ENCODE measurements at regions not wholly inside any gene's neighbourhood (a gene's known extent, or its start where the extent isn't known, plus 50 kb on each side); places are given as distances from the start of the nearest gene placed in this dataset.

- Histone ChIP-seq H3K4ac (ENCODE audit: low read depth, low read length) (no peak overlapping the region), H3K27ac (ENCODE audit: insufficient read depth, low read length) (no peak overlapping the region), H2AFZ (replicated peaks; ENCODE audit: low read length, poor library complexity) (no peak overlapping the region), H3K4me3 (ENCODE audit: insufficient read depth, low read depth, low read length) (no peak overlapping the region), H3K9me3 (ENCODE audit: control insufficient read depth, insufficient read depth, low read length) (no peaks in the 10 kb centered on the region), H3K14ac (replicated peaks; ENCODE audit: low read depth, low read length) (no peak overlapping the region), H3K9ac (ENCODE audit: low read depth, low read length) (no peak overlapping the region), H4K8ac (ENCODE audit: low read depth in 2 of 2, low read length in 2 of 2) (no peak overlapping the region), H3K18ac (ENCODE audit: low read depth, low read length) (no peak overlapping the region), H2BK20ac (ENCODE audit: low read depth, low read length) (no peak overlapping the region), H4K91ac (ENCODE audit: insufficient read depth, low read depth, low read length) (no peak overlapping the region), H2AK9ac (replicated peaks; ENCODE audit: low read depth, low read length, poor library complexity) (no peak overlapping the region), H2BK120ac (ENCODE audit: low read depth, low read length) (no peak overlapping the region), H2BK5ac (ENCODE audit: low read depth, low read length, poor library complexity, severe bottlenecking) (no peak overlapping the region), H3K23ac (ENCODE audit: low read depth, low read length) (no peak overlapping the region), H3K36me3 (ENCODE audit: control insufficient read depth, insufficient read depth, low read length) (no peaks in the 10 kb centered on the region), H3K4me2 (ENCODE audit: low read depth, low read length) (no peak overlapping the region), H3K27me3 (ENCODE audit: control insufficient read depth, insufficient read depth, low read length) (no peaks in the 10 kb centered on the region), H3K56ac (ENCODE audit: extremely low read depth, insufficient read depth, low read length) (no peak overlapping the region), H3K79me1 (ENCODE audit: low read depth in 1 of 2, low read length in 2 of 2) (no peaks in the 10 kb centered on the region), H3K9me1 (ENCODE audit: insufficient read depth, low read length) (no peaks in the 10 kb centered on the region), H2BK15ac (ENCODE audit: low read depth, low read length) (no peak overlapping the region), H3K4me1 (ENCODE audit: control insufficient read depth, insufficient read depth, low read length) (no peaks in the 10 kb centered on the region), H2AK5ac (ENCODE audit: low read depth, low read length) (no peak overlapping the region), H4K20me1 (ENCODE audit: insufficient read depth, low read length) (no peaks in the 10 kb centered on the region), H4K5ac (ENCODE audit: low read depth, low read length) (no peak overlapping the region)
- ChIA-PET CTCF (no interaction called here), POLR2A (ENCODE audit: unreplicated experiment) (no interaction called here)
- no peak for TF ChIP-seq MXI1 (IDR thresholded peaks at IDR 0.05; ENCODE audit: borderline replicate concordance, low read depth, low read length)
- dilution Hi-C loops (cut with HindIII; ENCODE audit: low sequenced_read_pairs, unreplicated experiment): no loop called here
- ATAC-seq (ENCODE audit: low read depth): no peak
- 60% methylated on average over 1 of the region's 2 CpGs; no CpG with 5 or more reads in 1 of the 2 experiments for WGBS, 2 experiments (ENCODE audit: extremely low coverage in 2 of 2, insufficient read length in 1 of 2)
- no peak for DNase-seq
- intact Hi-C loops (cut with micrococcal nuclease): no loop called here
- in situ Hi-C loops (cut with MboI; ENCODE audit: low sequenced_read_pairs): no loop called here
- BruUV-seq (replicated peaks): no TSS peak
These were observed 216.7 kb upstream of the FTMT start for GRCh38 chr5:121634946-121635345.

Measured in IMR-90 (cell line).